Liver (tissue), 8 donors: ENCODE measurements at regions not wholly inside any gene's neighbourhood (a gene's known extent, or its start where the extent isn't known, plus 50 kb on each side); places are given as distances from the start of the nearest gene placed in this dataset.
"Not testable (repeated sequence)": the region's sequence is repeated elsewhere in the genome, so short reads cannot be mapped to it uniquely, and the experiment has no call there.

Experiments used
- DNase-seq: peaks from one replicate; pipeline ENCODE4 v3.0.0-alpha.2; 2017; ENCODE audit warnings: low spot score
- H3K27ac ChIP-seq, 2 donors: one replicate each; pipeline ENCODE4 v1.7.0; 2013; ENCODE audit warnings: inconsistent platforms in 2 of 2, low read length in 2 of 2, control low read depth in 1 of 2, low read depth in 1 of 2, mild to moderate bottlenecking in 1 of 2
- H3K27me3 ChIP-seq, 4 donors: one replicate each; pipeline versions ENCODE4 v1.6.1 to v1.7.0; 2013; ENCODE audit warnings: low read length in 3 of 4, inconsistent platforms in 1 of 4, mild to moderate bottlenecking in 1 of 4, moderate library complexity in 1 of 4; ENCODE audit not compliant: control insufficient read depth in 4 of 4, insufficient read depth in 4 of 4
- H3K36me3 ChIP-seq, 4 donors: one replicate each; pipeline versions ENCODE4 v1.6.1 to v1.7.0; 2013; ENCODE audit warnings: low read length in 3 of 4, mild to moderate bottlenecking in 3 of 4, low read depth in 1 of 4, moderate library complexity in 1 of 4; ENCODE audit not compliant: control insufficient read depth in 4 of 4, insufficient read depth in 3 of 4
- H3K4me1 ChIP-seq, 4 donors: one replicate each; pipeline versions ENCODE4 v1.6.1 to v1.7.0; 2013; ENCODE audit warnings: low read length in 3 of 4, mild to moderate bottlenecking in 3 of 4, moderate library complexity in 1 of 4; ENCODE audit not compliant: control insufficient read depth in 4 of 4, insufficient read depth in 4 of 4
- H3K4me3 ChIP-seq, 3 donors: one replicate each; pipeline versions ENCODE4 v1.6.1 to v1.7.0; 2013; ENCODE audit warnings: low read length in 3 of 3, control low read depth in 1 of 3, low read depth in 1 of 3, mild to moderate bottlenecking in 1 of 3
- H3K9ac ChIP-seq, 2 donors: one replicate each; pipeline ENCODE4 v1.7.0; 2013; ENCODE audit warnings: low read length in 2 of 2, mild to moderate bottlenecking in 2 of 2, moderate library complexity in 2 of 2, control low read depth in 1 of 2, low read depth in 1 of 2
- H3K9me3 ChIP-seq, 4 donors: one replicate each; pipeline versions ENCODE4 v1.6.1 to v1.7.0; 2013; ENCODE audit warnings: low read length in 3 of 4; ENCODE audit not compliant: control insufficient read depth in 4 of 4
- ATF3 ChIP-seq: IDR thresholded peaks from 2 replicates; pipeline ENCODE4 v1.6.1; 2016; ENCODE audit warnings: antibody characterized with exemption
- CTCF ChIP-seq: fragments of 150-350 bp; IDR thresholded peaks from 2 replicates; pipeline ENCODE4 v1.5.1; 2017; ENCODE audit warnings: improper control_type of control experiment, low read depth, low read length; ENCODE audit not compliant: missing input control
- EGR1 ChIP-seq, 2 donors: IDR thresholded peaks; 2 replicates each; pipeline ENCODE4 v1.6.1; 2016 to 2018; ENCODE audit warnings: antibody characterized with exemption in 2 of 2, low read depth in 2 of 2
- FOXA1 ChIP-seq: IDR thresholded peaks from 2 replicates; pipeline ENCODE4 v1.6.1; 2016; ENCODE audit warnings: antibody characterized with exemption
- FOXA2 ChIP-seq: IDR thresholded peaks from 2 replicates; pipeline ENCODE4 v1.6.1; 2016; ENCODE audit warnings: antibody characterized with exemption
- GABPA ChIP-seq, 2 donors: IDR thresholded peaks in 1 of 2; conservative IDR thresholded peaks in 1 of 2; 2 replicates each; pipeline ENCODE4 v1.6.1; 2016; ENCODE audit warnings: antibody characterized with exemption in 2 of 2, mild to moderate bottlenecking in 1 of 2, moderate library complexity in 1 of 2
- HNF4G ChIP-seq: IDR thresholded peaks from 2 replicates; pipeline ENCODE4 v1.6.1; 2016; ENCODE audit warnings: antibody characterized with exemption
- JUND ChIP-seq, 2 donors: IDR thresholded peaks; 2 replicates each; pipeline ENCODE4 v1.6.1; 2016; ENCODE audit warnings: antibody characterized with exemption in 2 of 2
- MAX ChIP-seq: IDR thresholded peaks from 2 replicates; pipeline ENCODE4 v1.6.1; 2016; ENCODE audit warnings: antibody characterized with exemption
- RAD21 ChIP-seq, 2 donors: IDR thresholded peaks; 2 replicates each; pipeline ENCODE4 v1.6.1; 2016; ENCODE audit warnings: antibody characterized with exemption in 2 of 2, mild to moderate bottlenecking in 2 of 2
- RXRA ChIP-seq, 2 donors: IDR thresholded peaks; 2 replicates each; pipeline ENCODE4 v1.6.1; 2017 to 2018; ENCODE audit warnings: antibody characterized with exemption in 2 of 2, mild to moderate bottlenecking in 1 of 2
- SP1 ChIP-seq: IDR thresholded peaks from 2 replicates; pipeline ENCODE4 v1.6.1; 2018; ENCODE audit warnings: antibody characterized with exemption, mild to moderate bottlenecking
- TAF1 ChIP-seq: conservative IDR thresholded peaks from 2 replicates; pipeline ENCODE4 v1.6.1; 2016; ENCODE audit warnings: antibody characterized with exemption, mild to moderate bottlenecking
- YY1 ChIP-seq: IDR thresholded peaks from 2 replicates; pipeline ENCODE4 v1.6.1; 2016; ENCODE audit warnings: antibody characterized with exemption, mild to moderate bottlenecking
- WGBS: extraction: QIAGEN DNeasy Blood & Tissue Kit; methylation state at CpG from one replicate; pipeline ENCODE4 v1.1.7; 2013; 5-methylcytosine and 5-hydroxymethylcytosine counted together
- TF ChIP-seq, protein P1 (sequence below): IDR thresholded peaks from 2 replicates; pipeline ENCODE4 v1.6.1; 2016; ENCODE audit warnings: antibody characterized with exemption, mild to moderate bottlenecking
- donor health status: healthy.
- donor health status: healthy.
- donor health status: healthy.
- donor health status: healthy.
- donor health status: healthy.

DNA sequence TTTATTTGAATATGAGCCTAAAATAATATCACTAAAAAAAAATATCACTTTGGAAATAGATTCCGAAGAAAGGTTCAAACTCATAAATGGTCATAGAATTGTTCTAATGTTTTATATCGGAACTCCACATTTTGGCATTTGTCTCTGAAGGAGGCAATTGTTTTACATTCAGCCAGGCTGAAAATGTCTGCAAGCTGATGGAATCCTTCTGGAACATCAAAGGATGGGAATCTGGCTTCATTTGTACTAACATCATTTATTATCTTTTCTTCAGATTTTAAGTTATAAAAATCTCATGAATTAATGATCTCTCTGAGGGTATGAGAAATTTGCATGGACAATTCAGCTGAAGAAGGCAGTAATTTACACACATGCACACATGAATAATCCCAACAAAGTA is 251.4 kb upstream of the RGMA start:
- 81% methylated on average over 2 of the region's 2 CpGs for WGBS
- H3K36me3 ChIP-seq: no peaks in the 10 kb centered on the region
- no peak for DNase-seq
- no peak overlapping the region for H3K27ac ChIP-seq
- H3K27me3 ChIP-seq: peaks cover 0 to 3% (median under 1%) of the 10 kb centered on the region in 4 donors
- H3K9ac ChIP-seq: no peak overlapping the region
- H3K9me3 ChIP-seq: no peaks in the 10 kb centered on the region
- no peaks in the 10 kb centered on the region for H3K4me1 ChIP-seq
- TF ChIP-seq GABPA (IDR thresholded peaks at IDR 0.05 in 1 of 2, conservative IDR thresholded peaks at IDR 0.05 in 1 of 2): no peak
- no peak for TF ChIP-seq TAF1
- TF ChIP-seq HNF4G: no peak
- no peak for TF ChIP-seq CTCF
- TF ChIP-seq EGR1 (IDR thresholded peaks at IDR 0.05; ENCODE audit: low read depth in 2 of 2): no peak
- H3K4me3 ChIP-seq: no peak overlapping the region

- DNase-seq: no peak
- Histone ChIP-seq H3K27me3 (peaks cover 0 to 12% (median 5%) of the 10 kb centered on the region in 4 donors), H3K27ac (no peak overlapping the region), H3K4me3 (no peak overlapping the region), H3K4me1 (no peaks in the 10 kb centered on the region), H3K9me3 (no peaks in the 10 kb centered on the region), H3K36me3 (no peaks in the 10 kb centered on the region), H3K9ac (no peak overlapping the region)
- TF ChIP-seq JUND (IDR thresholded peaks at IDR 0.05) (no peak), RAD21 (IDR thresholded peaks at IDR 0.05) (peak in 1 of 2 donors; percentile 28)
- 11% methylated on average over 6 of the region's 6 CpGs for WGBS
These were observed 244.8 kb upstream of the RGMA start for GRCh38 chr15:93333796-93334195.

DNA sequence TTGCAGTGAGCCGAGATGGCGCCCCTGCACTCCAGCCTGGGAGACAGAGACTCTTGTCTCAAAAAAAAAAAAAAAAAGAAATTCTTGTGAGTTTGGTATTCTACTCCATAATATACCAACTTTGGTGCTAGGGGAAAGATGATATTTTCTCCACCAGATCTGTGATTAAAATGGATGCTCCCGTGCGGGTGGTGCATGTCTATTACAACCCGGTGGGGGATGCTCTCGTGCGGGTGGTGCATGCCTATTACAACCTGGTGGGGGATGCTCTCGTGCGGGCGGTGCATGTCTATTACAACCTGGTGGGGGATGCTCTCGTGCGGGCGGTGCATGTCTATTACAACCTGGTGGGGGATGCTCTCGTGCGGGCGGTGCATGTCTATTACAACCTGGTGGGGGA is 244.1 kb upstream of the RGMA start:
- not testable (repeated sequence) for H3K4me3 ChIP-seq, H3K27ac ChIP-seq, H3K36me3 ChIP-seq, H3K9ac ChIP-seq, H3K9me3 ChIP-seq, DNase-seq, H3K4me1 ChIP-seq
- peaks cover 0 to 12% (median 5%) of the 10 kb centered on the region in 4 donors for H3K27me3 ChIP-seq
- 7% methylated on average over 16 of the region's 16 CpGs for WGBS

- H3K36me3 ChIP-seq: no peaks in the 10 kb centered on the region
- no peak overlapping the region for H3K4me3 ChIP-seq
- H3K4me1 ChIP-seq: no peaks in the 10 kb centered on the region
- H3K27me3 ChIP-seq: peaks cover 0 to 12% (median 5%) of the 10 kb centered on the region in 4 donors
- H3K9ac ChIP-seq: no peak overlapping the region
- no peaks in the 10 kb centered on the region for H3K9me3 ChIP-seq
- no peak for DNase-seq
- H3K27ac ChIP-seq: no peak overlapping the region
- WGBS: 12% methylated on average over 4 of the region's 4 CpGs
- TF ChIP-seq MAX: no peak
- TF ChIP-seq RXRA (IDR thresholded peaks at IDR 0.05): no peak
- TF ChIP-seq FOXA2: no peak
- no peak for TF ChIP-seq CTCF
- no peak for TF ChIP-seq JUND (IDR thresholded peaks at IDR 0.05)
- no peak for TF ChIP-seq SP1
- no peak for TF ChIP-seq FOXA1
- no peak for TF ChIP-seq TAF1
- TF ChIP-seq ATF3: no peak
- no peak for TF ChIP-seq RAD21 (IDR thresholded peaks at IDR 0.05)
- no peak for TF ChIP-seq EGR1 (IDR thresholded peaks at IDR 0.05; ENCODE audit: low read depth in 2 of 2)
- TF ChIP-seq HNF4G: no peak
- TF ChIP-seq, protein P1, sequence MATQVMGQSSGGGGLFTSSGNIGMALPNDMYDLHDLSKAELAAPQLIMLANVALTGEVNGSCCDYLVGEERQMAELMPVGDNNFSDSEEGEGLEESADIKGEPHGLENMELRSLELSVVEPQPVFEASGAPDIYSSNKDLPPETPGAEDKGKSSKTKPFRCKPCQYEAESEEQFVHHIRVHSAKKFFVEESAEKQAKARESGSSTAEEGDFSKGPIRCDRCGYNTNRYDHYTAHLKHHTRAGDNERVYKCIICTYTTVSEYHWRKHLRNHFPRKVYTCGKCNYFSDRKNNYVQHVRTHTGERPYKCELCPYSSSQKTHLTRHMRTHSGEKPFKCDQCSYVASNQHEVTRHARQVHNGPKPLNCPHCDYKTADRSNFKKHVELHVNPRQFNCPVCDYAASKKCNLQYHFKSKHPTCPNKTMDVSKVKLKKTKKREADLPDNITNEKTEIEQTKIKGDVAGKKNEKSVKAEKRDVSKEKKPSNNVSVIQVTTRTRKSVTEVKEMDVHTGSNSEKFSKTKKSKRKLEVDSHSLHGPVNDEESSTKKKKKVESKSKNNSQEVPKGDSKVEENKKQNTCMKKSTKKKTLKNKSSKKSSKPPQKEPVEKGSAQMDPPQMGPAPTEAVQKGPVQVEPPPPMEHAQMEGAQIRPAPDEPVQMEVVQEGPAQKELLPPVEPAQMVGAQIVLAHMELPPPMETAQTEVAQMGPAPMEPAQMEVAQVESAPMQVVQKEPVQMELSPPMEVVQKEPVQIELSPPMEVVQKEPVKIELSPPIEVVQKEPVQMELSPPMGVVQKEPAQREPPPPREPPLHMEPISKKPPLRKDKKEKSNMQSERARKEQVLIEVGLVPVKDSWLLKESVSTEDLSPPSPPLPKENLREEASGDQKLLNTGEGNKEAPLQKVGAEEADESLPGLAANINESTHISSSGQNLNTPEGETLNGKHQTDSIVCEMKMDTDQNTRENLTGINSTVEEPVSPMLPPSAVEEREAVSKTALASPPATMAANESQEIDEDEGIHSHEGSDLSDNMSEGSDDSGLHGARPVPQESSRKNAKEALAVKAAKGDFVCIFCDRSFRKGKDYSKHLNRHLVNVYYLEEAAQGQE: no peak
- TF ChIP-seq GABPA (IDR thresholded peaks at IDR 0.05 in 1 of 2, conservative IDR thresholded peaks at IDR 0.05 in 1 of 2): no peak
- no peak for TF ChIP-seq YY1
These were observed 243.2 kb upstream of the RGMA start for GRCh38 chr15:93332168-93332553.
